CD1c-positive myeloid dendritic cell (primary cell): ENCODE measurements at regions not wholly inside any gene's neighbourhood (a gene's known extent, or its start where the extent isn't known, plus 50 kb on each side); places are given as distances from the start of the nearest gene placed in this dataset.
"Not testable (repeated sequence)": the region's sequence is repeated elsewhere in the genome, so short reads cannot be mapped to it uniquely, and the experiment has no call there.

ENCODE experiments used
- DNase-seq: peaks from one replicate; pipeline ENCODE4 v3.0.0-alpha.2; 2016; ENCODE audit errors: extremely low spot score

DNA sequence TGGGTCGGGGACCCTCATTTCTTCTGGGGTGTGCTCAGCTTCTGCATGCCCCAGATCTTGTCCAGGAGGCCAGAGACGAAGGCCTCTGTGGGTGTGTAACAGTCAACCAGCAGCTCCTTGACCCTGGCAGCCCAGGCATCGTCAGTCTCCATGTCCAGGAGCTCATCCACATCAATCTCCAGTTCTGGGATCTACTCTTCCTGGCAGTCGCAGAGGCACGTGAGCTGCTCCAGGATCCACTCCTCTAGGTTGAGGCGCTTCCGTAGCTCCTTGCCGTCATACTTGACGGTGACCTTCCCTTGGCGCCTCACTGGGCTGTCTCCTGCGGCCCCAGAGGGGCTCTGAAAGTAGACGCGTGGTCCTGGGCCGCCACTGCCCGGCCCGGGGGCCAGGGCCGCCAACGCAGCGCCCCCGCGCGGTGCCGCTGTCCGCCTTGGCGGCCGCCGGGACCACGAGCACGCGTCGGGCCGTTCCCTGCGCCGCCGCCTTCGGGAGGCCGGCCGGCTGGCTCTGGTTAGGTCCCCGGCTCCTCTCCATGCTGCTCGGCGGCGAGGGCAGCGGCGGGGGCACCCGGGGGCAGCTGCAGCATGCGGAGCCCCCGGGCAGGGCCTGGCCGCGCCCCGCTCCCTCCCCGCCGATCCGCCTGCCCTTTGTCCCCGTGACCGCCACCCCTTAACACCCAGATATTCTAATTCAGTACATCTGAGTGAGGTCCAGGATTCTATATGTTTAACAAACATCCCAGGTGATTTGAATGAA is 170.5 kb downstream of the SEPTIN7 start:
- peak; percentile 7 for DNase-seq

DNA sequence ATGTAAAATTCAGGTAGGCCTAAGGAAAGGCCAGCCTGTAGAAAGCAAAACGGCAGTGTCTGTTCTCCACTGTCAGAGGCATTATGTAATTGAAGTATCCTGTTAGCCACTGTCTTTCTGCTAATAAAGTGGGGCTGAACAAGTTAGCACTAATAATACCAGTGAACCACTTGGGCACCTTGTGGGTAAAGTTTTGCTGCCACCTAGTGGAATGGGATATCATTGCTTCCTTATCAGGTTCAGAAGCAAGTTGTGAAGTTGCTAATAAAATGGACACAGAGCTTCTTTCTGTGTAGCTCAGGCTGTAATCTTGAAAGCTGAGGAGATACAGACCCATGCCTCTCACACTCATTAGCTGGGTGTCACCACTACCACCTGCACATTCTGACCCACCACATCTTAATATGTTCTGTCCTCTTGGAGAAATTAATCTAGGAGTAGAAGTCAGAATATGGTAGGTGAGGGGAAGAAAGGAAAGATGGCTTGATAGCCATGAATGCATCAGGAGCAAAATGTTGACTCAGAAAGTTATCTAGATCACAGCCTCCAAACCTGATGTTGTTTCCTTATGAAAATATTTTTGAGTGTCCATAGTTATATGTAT is 175.1 kb downstream of the SEPTIN7 start:
- DNase-seq = peak; percentile 80

DNA sequence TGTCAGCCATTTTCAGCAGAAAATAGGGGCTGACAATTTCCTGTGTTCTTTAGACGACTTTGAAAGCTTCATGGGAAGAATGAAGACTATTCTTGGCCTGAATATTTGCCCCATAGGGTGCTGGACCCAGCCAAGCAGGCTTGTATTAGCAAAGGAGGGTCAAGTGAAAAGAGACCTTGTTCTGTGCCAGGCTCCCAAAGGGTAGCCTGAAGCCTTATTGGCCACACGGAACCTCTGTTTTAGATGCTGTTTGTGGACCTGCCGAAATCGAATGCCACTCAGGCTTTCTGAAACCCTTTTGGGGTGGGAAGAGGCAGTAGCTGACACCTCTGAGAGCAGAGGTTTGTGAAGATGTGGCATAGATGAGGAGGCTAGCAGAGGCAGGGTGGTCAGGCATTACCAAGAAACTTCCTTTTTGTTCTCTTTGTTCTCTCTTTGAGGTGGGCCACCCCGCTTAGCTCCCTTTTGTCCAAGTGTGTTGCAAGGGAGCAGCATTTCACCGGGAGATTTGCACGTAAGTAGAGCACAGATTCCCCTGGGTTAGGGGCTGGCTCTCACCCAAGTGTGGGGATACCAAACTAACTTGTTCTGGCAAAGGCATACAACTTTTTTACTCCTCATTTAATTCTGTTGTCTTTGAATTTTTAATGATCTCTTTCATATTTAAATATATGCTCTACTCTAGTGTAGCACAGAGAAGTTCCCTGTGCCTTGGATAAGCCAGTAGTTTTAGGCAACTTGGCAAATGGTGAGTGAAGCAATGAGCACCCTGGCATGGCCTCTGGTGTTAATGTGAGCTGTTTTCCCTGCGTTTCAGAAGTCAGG is 174.0 kb upstream of the EEPD1 start:
- DNase-seq = not testable (repeated sequence)

DNA sequence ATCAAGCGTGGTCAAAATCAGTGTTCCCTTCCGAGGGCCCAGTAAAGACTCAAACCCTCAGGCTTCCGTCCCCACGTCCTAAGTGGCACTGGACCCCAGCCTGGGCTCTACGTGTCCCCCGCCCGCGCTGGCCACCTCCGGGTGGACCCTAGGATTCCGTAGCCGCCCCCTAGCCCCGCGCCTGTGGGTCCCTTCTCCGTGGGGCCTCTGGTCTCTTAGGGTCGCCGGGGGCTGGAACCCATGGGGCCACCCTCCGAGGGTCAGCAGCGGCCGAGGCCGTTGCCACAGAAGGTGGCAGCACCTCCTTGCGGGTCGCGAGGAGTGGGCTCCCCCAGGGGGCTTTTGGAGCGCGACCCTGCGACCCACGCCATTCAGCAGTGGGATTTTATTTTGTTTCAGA is 170.5 kb upstream of the EEPD1 start:
- DNase-seq = no peak

DNA sequence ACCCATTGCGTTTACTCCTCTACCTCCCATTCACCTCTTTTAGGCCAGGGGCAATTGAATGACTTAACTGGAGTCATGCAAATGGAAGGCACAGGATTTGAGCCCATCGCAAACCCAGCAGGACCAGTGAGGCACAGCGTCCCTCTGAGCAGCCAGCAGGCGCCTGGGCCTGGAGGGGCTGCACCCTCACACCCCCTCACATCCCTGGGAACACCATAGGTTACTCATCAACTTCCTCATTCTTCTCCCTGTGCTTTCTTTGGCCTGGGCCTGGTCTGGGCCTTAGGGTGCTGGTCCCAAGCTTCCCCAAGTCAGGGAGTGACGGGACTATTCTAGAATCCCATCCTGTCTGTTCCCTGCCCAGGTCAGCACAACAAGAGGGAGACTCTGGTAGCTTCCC is 169.4 kb upstream of the EEPD1 start:
- DNase-seq = peak; percentile 12

DNA sequence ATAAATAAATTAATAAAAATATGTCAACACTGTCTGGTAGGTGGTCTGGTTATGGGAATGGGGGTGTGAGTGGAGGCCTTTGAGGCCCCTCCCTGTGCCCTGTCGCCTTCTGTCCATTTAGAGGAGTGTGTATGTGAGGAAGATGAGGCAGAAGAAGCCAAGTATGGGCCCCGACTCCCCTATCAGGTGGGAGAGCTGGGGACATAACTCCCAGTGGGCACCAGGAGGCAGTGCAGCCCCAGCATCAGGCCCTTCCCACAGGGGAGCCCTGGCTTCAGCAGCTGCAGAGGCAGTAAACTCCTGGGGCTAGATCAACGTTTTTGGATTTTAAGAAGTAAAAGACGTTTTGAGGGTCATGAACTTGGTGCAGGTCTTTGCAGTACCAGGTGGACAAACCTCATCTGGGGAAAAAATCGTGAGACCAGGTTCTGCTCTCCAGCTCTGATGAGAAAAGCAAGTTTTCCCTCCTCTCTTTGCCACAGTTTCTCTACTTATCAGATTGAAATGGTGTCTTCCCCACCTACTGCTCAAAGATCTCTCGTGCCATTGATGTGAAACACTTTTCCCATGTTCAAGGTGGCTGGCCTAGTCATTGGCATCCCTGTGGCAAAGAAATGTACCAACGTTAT is 167.8 kb upstream of the EEPD1 start:
- peak; percentile 83 for DNase-seq

DNA sequence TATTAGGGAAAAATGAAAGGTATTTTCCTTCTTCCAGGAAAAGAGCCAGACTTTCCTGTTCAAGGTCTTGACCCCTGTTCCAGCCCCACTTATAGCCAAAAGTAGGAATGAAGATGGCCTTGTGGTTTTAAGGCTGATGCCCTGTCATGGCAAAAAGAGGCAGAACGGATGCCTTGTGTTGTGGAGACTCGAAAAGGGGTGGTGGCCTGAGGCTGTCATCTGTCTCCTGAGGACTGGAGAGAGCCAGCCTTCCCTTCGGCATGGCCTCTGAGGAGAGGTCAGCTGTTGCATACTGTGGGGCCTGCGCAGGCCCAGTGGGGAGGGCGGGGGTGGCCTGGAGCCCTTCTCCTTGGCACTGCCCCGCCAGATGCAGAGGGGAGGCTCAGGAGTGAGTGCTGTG is 166.0 kb upstream of the EEPD1 start:
- no peak for DNase-seq

DNA sequence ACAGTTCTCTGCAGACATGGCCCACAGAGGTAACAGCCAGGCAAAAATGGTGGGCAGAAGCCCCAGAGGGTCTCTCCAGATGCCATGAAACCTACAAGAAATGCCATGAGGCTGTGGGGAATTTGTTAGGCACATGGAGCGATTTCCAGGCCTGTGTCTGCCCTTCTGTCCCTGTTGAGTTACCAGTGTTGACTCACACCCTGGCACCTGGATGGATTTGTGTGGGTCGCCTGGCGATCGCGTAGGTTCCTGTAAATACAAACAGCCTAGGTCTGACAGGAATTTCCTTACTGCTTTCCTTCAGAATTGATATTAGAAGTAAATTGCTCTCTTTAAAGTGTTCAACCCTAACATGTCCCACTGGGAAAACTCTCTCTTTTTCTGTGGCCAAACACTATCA is 164.9 kb upstream of the EEPD1 start:
- no peak for DNase-seq

DNA sequence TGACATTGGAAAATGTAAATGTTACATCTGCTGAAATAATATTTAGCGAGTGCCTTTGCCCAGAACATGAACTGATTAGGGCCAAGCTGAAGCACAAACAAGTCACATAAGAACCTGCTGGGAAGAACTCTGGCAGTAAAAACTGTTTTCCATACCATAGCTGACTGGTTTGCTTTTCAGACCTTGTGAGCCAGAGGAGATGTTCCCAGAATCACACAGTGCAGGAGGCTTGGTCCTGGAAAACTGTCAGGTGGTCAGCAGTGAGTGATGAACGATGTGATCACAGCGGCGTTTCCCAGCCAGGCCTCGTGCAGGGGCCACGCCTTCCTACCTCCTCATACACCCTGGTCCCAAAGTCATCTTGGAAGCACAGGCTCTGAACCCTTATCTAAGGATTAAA is 164.2 kb upstream of the EEPD1 start:
- DNase-seq = no peak

DNA sequence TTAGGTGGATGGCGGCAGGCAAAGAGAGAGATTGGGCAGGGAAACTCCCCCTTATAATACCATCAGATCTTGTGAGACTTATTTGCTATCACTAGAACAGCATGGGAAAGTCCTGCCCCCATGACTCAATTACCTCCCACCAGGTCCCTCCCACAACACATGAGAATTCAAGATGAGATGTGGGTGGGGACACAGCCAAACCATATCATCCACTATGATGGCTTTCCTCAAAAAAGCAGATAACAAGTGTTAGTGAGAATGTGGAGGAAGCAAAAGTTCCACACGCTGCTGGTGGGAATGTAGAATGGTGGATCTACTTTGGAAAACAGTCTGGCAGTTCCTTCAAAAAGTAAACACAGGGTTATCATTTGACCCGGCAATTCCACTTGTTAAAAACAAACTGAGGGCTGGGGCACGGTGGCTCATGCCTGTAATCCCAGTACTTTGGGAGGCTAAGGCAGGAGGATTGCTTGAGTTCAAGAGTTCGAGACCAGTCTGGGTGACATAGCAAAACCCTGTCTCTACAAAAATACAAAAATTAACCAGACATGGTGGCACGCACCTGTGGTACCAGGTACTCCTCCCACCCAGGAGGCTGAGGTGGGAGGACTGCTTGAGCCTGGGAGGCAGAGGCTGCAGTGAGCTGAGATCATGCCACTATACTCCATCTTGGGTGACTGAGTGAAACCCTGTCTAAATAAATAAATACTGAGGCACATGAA is 161.4 kb upstream of the EEPD1 start:
- no peak for DNase-seq

DNA sequence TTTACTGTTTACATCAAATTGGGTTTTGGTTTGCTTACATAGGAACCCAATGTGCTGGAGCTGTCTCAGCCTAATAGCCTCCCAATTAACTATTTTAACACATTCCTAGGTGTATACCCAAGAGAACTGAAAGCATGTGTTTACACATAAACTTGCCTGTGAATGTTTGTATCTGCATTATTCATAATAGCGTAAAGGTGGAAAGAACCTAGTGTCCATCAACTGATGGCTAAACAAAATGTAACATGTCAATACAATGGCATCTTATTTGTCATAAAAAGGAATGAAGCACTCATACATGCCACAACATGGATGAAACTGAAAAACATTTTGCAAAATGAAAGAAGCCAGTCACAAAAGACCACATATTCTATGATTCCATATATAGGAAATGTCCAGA is 160.6 kb upstream of the EEPD1 start:
- DNase-seq = no peak

DNA sequence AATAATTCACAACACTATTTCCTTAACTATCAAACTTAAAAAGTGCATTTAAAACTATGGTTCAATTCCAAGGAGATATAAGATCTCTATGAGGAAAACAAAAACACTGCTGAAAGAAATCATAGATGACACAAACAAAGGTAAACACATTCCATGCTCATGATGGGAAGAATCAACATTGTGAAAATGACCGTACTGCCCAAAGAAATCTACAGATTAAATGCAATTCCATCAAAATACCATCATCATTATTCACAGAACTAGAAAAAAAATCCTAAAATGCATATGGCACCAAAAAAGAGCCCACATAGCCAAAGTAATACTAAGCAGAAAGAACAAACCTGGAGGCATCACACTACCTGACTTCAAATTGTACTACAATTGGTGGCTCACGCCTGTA is 159.9 kb upstream of the EEPD1 start:
- DNase-seq = no peak

DNA sequence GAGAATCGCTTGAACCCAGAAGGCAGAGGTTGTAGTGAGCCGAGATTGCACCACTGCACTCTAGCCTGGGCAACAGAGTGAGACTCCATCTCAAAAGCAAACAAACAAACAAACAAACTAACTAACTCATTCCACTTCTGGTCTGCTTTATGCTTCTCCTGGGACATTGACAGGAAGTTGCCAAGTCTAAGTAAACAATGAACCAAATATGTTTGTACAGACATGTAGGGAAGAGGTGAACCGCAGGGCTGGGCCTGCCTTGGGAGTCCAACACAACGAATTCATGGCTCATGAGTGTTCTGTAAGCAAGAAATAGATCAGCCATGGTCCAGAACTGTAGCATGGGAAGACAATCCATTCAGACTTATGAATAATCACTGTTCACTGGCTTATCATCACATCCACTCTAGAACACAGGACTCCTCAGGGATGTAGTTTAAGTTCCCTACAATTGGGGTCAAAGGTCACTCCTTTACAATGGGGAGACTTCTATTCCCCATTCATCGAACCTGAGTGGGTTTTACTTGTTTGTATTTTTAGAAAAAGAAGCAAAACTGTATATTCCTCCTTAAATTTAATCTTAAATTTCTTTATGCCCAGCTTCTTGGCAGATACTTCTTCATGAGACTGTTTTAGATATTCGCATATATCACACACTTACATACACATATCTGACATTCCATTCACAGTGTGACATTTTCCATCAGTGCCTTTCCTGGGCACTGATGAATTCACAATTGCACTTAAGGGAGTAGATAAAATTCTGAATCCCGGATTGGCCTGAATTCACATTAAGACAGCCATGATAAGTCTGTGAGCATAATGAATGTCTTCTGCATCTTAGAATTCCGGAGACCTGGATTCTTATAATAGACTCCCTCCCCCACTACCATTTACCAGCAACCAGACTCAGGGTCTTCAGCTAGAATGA is 159.1 kb upstream of the EEPD1 start:
- DNase-seq = no peak

DNA sequence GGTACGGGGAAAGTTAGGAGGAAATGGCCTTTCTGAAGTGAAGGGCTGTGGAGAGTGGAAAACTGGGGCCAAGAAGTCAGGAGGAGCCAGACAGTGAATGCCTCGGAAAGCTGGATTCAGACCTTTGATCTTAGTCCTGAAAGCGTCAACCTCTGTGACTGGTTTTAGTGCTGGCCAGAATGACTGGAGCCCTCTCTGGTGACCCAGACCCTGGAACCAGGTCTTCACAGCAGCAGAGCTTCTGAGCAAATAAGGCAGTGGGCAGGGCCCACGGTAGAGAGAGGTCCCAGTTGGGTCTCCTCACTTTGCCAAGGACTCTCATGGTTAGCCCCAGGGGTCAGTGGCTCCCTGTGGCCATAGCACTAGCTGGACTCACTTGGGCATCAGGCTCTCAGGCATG is 157.7 kb upstream of the EEPD1 start:
- DNase-seq = no peak

DNA sequence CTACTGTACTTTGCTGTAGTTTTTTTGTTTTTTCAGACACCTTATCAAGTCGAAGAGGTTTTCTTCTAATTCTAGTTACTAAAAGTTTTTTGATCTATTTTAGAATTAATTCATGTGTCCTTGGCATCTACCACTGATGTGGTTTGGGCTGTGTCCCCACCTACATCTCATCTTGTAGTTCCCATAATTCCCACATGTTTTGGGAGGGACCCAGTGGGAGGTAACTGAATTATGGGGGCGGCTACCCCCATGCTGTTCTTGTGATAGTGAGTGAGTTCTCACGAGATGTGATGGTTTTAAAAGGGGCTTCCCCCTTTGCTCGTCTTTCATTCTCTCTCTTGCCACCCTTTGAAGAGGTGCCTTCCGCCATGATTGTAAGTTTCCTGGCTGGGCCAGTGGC is 154.6 kb upstream of the EEPD1 start:
- DNase-seq = no peak

DNA sequence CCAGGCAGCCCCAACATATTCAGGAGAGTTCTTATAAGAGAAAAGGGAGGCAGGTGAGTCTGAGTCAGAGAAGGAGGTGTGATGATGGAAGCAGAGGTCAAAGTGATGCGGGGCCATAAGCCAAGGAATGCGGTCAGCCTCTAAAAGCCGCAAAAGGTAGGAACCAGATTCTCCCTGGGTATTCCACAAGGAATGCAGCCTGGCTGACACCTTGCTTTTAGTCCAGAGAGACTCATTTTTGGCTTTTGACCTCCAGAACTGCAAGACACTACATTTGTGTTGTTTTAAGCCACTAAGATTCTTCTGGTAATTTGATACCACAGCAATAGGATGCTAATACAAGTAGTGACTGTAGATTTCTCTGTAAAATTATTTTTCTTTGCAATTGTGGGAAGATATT is 151.5 kb upstream of the EEPD1 start:
- no peak for DNase-seq

DNA sequence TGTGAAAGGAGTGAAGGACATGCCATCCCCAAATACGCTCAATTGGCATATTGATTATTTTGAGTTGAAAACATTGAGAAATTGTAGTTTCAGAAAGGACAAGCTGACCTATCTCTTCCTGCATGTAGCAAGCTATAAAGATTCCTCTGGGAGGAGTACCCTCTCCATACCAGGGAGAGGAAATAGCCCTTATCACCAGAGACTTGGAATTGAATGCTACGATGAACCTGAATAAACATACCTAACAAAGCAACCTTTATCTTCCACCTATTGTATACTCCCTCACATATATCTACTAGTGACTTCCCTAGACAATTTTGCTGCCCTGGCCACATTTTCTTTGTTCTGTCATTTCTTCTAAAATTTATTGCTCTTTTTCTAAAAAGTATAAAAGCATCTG is 150.2 kb upstream of the EEPD1 start:
- no peak for DNase-seq

DNA sequence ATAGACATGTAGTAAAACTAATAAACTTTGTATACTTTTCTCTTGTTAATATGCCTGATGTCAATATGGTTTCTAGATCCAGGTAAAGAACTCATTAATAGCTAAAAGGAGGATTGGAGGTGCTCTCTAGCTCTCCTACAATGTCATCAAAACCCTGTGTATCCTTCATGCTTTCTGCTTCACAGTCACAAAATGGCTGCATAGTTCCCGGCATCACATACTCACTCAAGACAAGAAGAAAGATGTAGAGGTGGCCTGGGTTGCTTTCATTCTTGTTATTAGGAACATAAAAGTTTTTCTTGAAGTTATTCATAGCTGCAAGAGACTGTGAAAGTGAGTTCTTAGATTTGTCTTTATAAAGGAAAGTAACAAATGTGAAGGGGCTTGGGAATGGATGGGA is 149.7 kb upstream of the EEPD1 start:
- DNase-seq = no peak

DNA sequence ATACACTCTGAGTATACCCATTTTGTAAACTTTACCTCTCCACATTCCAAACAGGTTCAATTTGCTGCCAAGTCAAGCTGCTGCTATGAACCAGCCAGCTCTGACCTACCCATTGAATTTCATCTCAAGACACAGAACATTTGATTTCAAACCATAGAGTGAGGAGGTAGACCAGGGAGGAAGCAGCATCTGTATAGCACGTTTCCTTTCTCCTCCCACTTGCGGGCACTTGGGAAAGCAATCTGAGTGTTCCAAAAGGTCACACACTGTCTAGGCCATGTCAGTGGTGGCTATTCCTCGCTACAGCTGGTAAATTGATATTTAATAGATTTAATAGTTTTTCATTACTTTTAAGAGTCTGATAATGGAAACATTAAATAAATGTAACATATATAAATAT is 147.8 kb upstream of the EEPD1 start:
- DNase-seq = no peak

DNA sequence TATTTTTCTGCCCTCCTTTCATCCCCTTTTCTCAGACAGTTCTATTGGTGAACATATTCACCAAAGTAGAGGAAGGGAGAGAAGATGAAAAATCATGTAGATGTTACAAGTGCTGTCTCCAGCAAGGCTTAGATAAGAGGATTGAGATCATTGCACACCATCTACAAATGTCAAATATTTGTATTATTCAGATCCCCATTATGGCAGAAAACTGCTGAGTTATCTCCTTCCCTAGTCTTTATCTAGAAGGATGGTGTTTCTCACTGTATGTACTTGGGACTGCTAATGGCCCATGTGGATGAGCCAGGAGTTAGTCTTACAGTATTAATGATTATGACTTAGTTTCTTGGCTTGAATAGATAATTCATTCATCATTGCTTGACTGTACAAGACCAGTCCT is 147.2 kb upstream of the EEPD1 start:
- DNase-seq = no peak
